ENCODE measurements at regions not wholly inside any gene's neighbourhood (a gene's known extent, or its start where the extent isn't known, plus 50 kb on each side); places are given as distances from the start of the nearest gene placed in this dataset.

GRCh38 chr1:242728696-242729095 is 204.2 kb upstream of the PLD5 start:
- no peak overlapping the region for H3K27ac ChIP-seq
- no peaks in the 10 kb centered on the region for H3K27me3 ChIP-seq
- no peak for DNase-seq
- no peaks in the 10 kb centered on the region for H3K4me1 ChIP-seq
- TF ChIP-seq POLR2A (IDR thresholded peaks at IDR 0.05) (no peak), CTCF (IDR thresholded peaks at IDR 0.05) (no peak)
- H3K9me3 ChIP-seq = no peaks in the 10 kb centered on the region
- no peak overlapping the region for H3K4me3 ChIP-seq
- H3K36me3 ChIP-seq = no peaks in the 10 kb centered on the region

GRCh38 chr1:242723044-242723716 is 198.7 kb upstream of the PLD5 start:
- no peak for TF ChIP-seq POLR2A (IDR thresholded peaks at IDR 0.05)
- no peak for TF ChIP-seq CTCF (IDR thresholded peaks at IDR 0.05)

GRCh38 chr1:242718967-242719366 is 194.5 kb upstream of the PLD5 start:
- Histone ChIP-seq H3K9me3 (no peaks in the 10 kb centered on the region), H3K27ac (no peak overlapping the region), H3K36me3 (no peaks in the 10 kb centered on the region), H3K27me3 (no peaks in the 10 kb centered on the region), H3K4me3 (no peak overlapping the region), H3K4me1 (no peaks in the 10 kb centered on the region)
- TF ChIP-seq POLR2A (IDR thresholded peaks at IDR 0.05) (no peak), CTCF (IDR thresholded peaks at IDR 0.05) (no peak)
- DNase-seq = no peak

More at GRCh38 chr1:242723044-242723716, 198.7 kb upstream of the PLD5 start:
- Histone ChIP-seq H3K36me3 (no peaks in the 10 kb centered on the region), H3K9me3 (no peaks in the 10 kb centered on the region), H3K27me3 (no peaks in the 10 kb centered on the region), H3K27ac (no peak overlapping the region), H3K4me3 (no peak overlapping the region), H3K4me1 (no peaks in the 10 kb centered on the region)
- DNase-seq = no peak

GRCh38 chr1:242712248-242712647 is 187.8 kb upstream of the PLD5 start:
- H3K27me3 ChIP-seq = no peaks in the 10 kb centered on the region
- H3K4me1 ChIP-seq = no peaks in the 10 kb centered on the region
- no peaks in the 10 kb centered on the region for H3K9me3 ChIP-seq
- DNase-seq = no peak
- H3K27ac ChIP-seq = no peak overlapping the region
- no peak overlapping the region for H3K4me3 ChIP-seq
- H3K36me3 ChIP-seq = no peaks in the 10 kb centered on the region
- TF ChIP-seq CTCF (IDR thresholded peaks at IDR 0.05) (no peak), POLR2A (IDR thresholded peaks at IDR 0.05) (no peak)

- TF ChIP-seq POLR2A (IDR thresholded peaks at IDR 0.05) (no peak), CTCF (IDR thresholded peaks at IDR 0.05) (no peak)
- no peaks in the 10 kb centered on the region for H3K36me3 ChIP-seq
Measured at GRCh38 chr1:242710847-242711246, 186.3 kb upstream of the PLD5 start.

GRCh38 chr1:242710286-242710685 is 185.8 kb upstream of the PLD5 start:
- DNase-seq = no peak
- Histone ChIP-seq H3K4me3 (no peak overlapping the region), H3K27ac (no peak overlapping the region), H3K9me3 (no peaks in the 10 kb centered on the region), H3K4me1 (no peaks in the 10 kb centered on the region), H3K36me3 (no peaks in the 10 kb centered on the region), H3K27me3 (no peaks in the 10 kb centered on the region)
- TF ChIP-seq CTCF (IDR thresholded peaks at IDR 0.05) (no peak), POLR2A (IDR thresholded peaks at IDR 0.05) (no peak)

More at GRCh38 chr1:242710847-242711246, 186.3 kb upstream of the PLD5 start:
- Histone ChIP-seq H3K4me1 (no peaks in the 10 kb centered on the region), H3K27me3 (no peaks in the 10 kb centered on the region), H3K9me3 (no peaks in the 10 kb centered on the region), H3K4me3 (no peak overlapping the region), H3K27ac (no peak overlapping the region)
- DNase-seq = no peak

All from Peyer's patch (tissue), 4 donors.